ENCODE measurements at regions not wholly inside any gene's neighbourhood (a gene's known extent, or its start where the extent isn't known, plus 50 kb on each side); places are given as distances from the start of the nearest gene placed in this dataset.

DNA sequence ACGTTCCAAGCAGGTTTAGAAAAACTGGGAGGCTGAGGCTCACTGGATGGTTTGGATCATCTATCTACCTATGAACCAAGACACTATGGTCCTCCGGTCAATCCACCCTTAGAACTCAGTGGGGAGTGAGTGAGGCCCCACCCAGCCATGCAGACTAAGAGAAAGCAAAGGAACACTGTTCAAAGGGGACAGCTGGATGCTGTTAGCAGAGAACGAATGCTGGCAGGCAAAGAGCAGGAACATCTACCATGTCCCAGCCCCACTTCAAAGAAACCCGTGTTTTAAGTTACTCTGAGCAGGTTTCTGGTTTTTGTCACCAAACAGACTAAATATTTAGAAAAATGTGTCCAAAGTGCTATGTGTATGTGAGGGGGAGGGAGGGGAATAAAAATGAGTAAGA lies 183.4 kb upstream of the XYLT1 start:
- no peak for DNase-seq (ENCODE audit: low spot score)

DNA sequence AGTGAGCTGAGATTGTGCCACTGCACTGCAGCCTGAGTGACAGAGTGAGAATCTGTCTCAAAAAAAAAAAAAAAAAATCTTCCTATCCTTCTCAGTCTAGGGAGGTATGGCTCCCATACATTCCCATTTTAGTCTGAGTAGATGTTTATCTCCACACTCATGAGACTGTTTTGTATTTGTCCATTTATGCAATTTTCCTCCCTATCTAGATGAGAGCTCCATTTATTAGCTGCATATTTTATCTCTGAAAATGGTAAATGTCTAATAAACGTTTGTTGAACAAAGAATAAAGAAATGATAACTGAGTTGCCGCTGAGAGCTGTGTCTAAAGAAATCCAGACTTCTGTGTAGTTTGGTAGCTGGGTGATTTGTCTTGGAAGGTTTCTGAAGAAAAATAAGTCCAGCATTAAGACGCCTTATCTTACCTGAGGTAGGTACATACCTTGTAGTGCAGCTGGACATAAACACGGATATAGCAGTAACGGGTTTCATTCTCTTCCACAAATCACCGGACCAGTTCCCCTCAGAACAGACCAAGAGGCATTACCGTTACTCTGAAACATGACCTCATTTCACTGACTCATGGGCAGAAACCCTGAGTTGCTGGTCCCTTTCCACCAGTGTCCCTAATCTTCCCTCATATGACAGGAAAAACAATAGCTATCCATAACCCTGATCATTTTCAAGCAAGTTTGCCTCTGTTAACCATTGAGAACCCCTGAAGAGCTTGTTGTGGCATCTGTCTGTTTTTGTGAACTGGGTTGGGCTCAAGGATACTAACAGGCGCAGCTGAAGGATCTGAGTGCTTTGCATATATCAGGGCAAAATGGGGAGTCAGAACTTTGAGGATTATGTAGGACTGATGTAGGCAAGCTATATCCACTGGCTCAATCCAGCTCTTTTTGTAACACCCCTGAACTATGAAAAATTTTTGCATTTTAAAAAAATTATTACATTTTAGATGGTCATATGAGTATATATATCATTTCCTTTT lies 177.4 kb upstream of the XYLT1 start:
- DNase-seq (ENCODE audit: low spot score), result no peak

DNA sequence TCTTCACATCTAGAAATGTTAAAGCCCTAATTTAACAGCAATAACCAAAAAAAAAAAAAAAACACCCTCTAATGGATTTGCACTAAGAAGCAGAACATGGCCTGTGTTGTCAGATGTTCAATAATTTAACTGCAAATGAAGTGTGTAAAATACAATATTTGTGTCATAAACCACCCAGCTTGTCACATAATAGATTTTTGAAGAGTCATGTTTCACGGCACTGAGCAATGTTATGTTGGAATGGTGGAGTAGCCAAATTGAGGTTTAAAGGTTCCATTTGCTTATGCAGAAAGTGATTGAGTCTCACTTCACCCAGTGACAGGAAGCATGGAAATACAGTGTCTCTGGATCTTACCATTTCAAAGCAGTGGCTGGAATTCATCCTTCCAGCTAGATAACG lies 173.2 kb upstream of the XYLT1 start:
- DNase-seq (ENCODE audit: low spot score), result no peak

DNA sequence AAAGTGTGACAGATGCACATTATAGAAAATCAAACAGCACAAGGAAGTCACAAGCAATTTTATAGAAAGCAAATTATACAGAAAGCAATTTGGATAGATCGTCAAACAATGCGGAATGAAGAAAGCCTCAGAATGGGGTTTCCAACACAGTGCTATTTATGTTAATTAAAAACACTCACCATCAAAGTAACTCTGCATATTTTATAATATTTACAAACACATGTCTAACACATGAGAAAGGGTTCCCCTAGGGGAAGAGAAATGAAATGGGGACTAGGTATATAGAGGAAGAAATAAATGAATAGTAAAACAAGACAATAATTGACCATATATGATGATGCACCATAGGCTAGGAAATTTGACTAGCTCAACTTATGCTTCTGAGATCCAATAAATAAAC lies 171.2 kb upstream of the XYLT1 start:
- DNase-seq (ENCODE audit: low spot score), result no peak

DNA sequence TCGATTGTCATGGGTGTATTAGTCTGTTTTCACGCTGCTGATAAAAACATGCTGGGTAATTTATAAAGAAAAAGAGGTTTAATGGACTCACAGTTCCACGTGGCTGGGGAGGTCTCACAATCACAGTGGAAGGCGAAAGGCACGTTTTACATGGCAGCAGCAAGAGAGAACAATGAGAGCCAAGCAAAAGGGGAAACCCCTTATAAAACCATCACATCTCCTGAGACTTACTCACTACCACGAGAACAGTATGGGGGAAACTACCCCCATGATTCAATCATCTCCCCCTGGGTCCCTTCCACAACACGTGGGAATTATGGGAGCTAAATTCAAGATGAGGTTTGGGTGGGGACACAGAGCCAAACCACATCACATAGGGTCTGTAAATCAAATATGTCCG lies 167.4 kb upstream of the XYLT1 start:
- no peak for DNase-seq (ENCODE audit: low spot score)

DNA sequence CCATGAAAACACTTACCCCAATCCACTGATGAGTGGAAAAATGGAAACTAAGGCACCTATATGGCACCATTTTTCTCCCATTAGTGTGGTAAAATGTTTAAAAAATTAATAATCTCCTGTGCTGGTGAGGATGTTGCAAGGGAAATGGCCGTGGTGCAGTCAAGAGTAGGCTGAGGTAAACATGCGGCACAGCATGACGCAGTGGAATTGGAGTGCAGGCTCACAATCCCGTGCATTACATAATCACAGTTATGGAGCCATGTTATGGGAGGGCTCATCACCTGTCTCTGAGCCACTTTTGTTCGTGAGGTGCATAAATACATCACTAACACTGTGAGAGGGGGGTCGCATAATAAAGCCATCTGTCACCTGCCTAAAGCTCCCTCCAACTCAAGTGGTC lies 164.4 kb upstream of the XYLT1 start:
- DNase-seq (ENCODE audit: low spot score), result no peak

DNA sequence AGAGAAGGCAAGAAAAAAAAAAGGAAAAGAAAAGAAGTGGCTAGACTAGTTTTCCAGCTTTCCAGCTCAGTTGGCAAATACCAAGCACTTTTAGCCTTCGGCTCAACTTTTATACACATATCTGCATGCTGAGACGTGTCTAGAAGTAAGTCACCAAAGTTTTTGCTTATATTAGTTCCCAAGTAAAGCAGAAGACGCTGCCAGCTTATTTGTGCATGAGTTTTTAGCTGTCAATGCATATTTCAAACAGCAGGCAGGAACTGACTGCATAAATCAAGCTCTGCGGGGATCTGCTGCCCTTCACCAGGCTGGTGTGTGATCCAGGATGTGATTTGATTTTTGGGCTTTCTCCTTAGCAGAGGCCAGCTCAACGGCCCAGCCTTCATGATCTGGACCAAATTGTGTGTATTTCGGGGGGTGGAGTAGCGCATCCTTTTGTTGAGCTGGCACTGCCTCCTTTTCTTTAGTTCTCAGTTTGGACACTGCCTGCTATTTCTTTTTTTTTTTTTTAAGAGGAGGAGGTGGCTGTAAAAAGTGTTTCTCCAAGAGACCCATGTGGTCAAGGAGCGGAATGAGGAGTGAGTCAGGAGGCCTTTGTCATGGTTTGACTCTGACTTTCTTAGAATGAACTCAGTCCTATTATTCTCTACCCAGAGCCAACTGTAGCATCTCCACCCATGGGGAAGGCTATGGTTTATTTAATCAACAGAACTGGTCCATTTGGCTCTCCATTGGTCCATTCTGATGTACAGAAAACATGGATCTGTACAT lies 162.6 kb upstream of the XYLT1 start:
- DNase-seq (ENCODE audit: low spot score), result no peak

DNA sequence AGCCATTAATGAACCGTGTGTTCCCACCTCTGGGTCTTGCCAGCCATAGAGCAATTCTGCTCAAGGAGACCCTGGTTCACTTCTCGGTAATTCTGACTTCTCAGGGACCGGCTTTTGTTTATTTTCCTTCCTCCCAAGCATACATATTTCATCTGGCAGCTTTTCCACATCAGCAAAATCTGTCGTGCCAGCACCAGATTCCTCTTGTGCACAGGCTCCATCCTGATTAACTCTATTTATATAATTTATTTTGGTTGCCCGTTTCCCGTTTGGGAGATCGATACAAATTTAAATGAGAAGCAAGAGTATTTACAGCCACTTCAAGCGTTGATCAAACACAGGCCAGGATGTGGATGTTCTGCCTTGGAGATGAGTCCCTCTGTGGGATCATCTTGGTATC lies 161.9 kb upstream of the XYLT1 start:
- DNase-seq (ENCODE audit: low spot score), result no peak

DNA sequence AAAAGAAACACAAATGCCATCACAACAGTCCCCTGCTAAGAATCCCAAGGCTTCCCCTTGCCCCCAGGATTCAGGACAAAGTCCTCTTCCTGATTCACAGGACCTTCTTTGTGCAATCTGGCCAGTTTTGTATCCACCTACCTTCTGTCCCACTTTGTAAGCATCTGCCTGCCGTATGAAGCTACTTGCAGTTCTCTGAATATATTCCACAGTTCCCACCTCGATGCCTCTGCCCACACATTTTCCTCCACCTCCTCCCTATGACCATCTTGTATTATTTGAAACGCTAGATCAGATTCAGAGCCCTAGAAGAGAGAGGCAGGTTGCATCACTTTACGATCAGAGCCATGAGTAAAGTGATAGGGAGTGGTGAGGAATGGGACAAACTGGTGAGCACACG lies 159.2 kb upstream of the XYLT1 start:
- DNase-seq (ENCODE audit: low spot score), result no peak

DNA sequence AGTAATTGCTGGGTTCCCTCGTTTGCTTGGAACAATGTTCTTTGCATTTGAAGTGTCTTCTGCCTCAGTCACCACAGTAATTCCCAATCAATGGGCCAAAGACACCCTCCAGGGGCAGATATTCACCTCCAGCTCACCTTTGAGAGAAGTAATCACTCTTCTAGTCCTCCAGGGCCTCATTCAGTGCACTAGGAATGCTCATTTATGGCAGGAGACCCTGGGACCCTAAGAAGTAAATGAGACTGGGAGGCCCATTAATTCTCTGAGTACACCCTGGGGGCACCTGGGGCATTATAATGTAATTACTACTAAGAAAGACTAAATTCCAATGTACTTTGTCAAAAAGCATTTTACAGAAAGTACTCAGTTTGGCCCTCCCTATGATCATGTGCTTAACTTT lies 158.2 kb upstream of the XYLT1 start:
- no peak for DNase-seq (ENCODE audit: low spot score)

DNA sequence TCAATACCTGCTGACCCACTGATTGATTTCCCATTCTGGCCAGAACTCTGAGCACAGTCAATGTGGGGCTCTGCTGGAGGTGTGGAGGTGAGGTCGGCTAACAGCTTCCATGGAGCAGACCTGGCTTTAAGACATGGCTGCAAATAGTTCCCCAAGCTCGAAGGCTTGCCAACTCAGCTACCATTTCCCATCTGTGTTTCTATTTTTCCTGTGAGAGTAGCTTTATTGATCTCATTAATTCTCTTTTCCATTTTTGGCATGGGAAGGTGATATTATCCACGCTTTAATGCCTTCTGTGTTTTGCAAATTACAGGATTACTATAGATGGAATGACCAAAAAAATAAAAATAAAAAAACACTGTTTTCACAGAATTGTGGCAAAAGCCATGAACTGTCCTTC lies 151.6 kb upstream of the XYLT1 start:
- DNase-seq (ENCODE audit: low spot score), result no peak

DNA sequence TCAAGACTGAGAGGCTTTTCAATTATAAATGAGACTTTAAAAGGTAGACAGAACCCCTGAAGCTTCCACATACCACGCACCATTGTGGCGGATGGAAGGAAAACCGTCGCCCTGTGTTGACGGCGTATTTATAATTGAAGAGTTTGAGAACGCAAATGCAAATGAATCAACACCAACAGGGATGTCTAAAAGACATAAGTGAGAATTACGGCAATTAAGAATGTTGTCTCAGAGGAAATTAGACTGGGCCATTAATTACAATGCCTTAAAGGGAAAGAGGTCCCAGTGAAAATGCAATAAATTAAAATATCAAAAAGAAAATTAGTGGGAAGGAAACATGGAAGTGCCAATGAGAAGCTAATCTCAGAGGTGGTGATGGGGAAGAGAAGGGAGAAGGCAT lies 148.5 kb upstream of the XYLT1 start:
- no peak for DNase-seq (ENCODE audit: low spot score)

DNA sequence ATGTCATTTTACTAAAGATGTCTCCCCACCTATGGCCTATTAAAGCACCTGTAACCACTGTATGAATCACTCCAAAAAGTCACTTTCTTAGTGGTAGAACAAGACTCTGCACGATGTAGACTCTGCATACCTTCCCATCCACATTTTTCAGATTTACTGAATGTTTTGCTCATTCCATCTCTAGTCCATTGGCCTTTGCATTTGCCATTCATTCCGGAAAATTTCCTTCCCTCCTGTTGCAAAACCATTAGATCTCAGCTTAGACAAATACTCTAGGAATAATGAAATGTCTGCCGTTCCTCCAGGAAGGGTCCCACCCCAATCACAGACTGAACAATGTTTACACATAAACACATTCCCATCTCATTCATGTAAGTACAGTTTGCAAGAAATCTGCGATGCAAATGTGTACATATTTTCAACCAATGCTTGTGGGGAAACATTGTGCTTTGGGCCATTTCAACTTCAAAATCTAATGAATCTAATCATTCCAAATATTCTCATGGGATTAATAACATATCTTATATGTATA lies 146.3 kb upstream of the XYLT1 start:
- DNase-seq (ENCODE audit: low spot score), result no peak

DNA sequence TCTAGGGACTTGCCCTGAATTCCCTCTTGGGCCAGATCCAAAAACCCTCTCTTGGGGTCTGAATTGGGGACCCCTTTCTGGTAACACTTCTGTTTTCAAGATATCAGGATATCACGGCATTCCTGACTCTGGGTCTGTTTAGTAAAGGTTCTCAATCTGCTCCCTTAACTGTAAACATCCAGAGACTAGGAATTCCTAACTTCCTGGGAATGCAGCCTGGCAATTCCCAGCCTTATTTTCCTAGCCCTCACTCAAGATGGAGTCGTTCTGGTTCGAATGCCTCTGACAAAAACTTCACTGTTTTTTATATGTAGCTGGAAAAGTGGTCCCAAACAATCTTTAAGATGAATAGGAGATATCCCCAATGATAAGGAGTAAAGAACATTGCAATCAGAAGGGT lies 141.6 kb upstream of the XYLT1 start:
- DNase-seq (ENCODE audit: low spot score), result no peak

DNA sequence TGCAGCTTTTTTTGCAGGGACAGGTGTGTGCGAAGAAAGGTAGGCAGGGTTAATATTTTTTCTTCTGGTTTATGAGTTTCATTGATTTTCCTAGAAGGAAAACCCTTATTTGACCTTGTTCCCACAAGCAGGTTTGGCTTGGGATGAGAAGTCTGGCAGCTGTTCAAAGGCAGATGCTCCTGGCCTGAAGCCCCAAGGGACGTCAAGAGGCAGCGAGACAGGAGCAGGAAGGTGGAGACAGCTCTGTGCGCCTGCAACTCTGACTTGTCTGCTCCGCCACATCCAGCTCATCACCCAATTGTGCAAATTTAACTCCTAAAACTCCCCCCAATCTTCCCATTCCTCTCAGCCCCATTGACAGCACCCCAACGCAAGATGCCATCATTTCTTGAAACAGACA lies 136.8 kb upstream of the XYLT1 start:
- DNase-seq (ENCODE audit: low spot score), result no peak

DNA sequence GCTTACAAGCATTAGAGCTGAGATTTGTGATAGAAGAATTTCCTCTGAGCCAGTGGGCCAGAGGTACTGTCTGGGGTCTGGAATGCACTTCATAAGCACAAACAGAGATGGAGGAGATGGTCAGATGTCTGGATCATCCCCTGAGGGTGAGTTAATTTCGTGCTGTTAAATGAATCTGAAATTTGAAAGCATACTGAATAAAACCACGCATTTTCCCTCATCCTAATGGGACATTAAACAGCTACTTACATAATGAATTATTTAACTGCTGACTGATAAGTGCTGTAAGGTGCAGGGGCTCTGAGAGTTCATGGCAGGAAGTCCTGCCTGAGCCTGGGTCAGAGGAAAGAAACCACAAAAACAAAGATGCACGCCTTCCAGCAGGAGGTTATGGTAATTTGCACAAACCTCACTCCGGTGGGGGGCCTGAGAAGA lies 136.3 kb upstream of the XYLT1 start:
- no peak for DNase-seq (ENCODE audit: low spot score)

DNA sequence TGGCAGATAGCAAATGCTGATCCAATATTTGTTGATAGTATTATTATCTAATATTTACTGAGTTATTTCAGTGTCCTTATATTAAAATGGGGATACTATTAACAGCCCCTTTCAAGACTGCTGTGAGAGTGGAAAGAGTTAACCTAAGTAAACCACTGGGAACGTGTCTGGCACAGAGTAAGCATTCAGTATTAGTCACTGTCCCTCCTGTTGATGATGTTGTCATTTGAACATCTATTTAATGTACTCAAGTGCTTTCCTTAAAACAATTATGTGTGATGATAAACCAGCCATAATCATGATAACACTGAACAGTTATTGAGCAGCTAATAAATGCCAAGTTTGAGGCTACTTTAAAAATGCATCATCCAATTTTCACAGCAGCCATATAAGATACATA lies 135.7 kb upstream of the XYLT1 start:
- DNase-seq (ENCODE audit: low spot score), result no peak

DNA sequence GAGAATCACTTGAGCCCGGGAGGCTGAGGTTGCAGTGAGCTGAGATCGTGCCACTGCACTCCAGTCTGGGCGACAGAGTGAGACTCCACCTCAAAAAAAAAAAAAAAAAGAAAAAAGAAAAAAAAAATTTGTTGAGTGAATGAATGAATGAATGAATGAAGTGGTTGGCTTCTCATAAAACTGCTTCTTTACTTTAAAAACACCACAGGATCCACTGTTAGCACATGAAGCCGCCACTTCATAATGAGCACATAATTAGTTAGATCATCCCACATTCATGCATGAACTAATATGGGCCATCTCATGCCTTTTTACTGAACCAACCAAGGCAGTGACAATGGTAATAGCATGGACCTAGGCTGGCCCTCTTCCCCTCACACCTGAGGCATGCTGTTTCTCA lies 135.0 kb upstream of the XYLT1 start:
- DNase-seq (ENCODE audit: low spot score), result no peak

DNA sequence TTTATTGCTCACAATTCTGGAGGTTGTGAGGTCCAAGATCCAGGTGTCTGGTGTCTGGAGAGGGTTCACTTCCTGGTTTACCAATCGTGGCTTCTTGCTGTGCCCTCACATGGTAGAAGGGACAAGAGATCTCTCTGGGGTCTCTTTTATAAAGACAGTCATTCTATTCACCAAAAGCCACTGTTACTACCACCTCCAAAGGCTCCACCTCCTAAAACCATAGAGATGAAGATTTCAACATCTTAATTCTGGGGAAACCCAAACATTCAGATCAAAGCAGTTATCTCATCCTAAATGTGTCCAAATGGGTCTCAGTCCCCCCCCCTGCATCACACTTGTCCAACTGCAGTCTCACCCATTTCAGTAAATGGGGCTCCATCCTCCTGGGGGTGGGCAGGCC lies 132.9 kb upstream of the XYLT1 start:
- no peak for DNase-seq (ENCODE audit: low spot score)

DNA sequence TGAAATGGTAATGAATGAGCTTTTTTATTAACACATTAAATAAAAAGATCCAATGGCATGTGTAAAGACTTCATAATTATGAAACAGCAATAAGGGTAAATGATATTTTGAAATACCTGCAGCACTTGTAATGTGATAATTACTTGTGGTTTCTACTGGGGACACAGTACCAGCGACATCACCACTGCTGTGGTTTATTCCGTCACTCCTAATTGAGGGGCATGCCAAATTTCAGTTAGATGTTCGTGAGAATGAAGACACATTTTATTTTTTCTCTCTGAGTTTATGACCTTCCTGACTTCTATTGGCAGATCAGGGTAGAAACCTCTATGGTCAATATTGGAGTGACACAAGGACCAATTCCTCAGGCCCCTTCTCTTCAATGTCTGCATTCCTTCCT lies 131.9 kb upstream of the XYLT1 start:
- no peak for DNase-seq (ENCODE audit: low spot score)

DNA sequence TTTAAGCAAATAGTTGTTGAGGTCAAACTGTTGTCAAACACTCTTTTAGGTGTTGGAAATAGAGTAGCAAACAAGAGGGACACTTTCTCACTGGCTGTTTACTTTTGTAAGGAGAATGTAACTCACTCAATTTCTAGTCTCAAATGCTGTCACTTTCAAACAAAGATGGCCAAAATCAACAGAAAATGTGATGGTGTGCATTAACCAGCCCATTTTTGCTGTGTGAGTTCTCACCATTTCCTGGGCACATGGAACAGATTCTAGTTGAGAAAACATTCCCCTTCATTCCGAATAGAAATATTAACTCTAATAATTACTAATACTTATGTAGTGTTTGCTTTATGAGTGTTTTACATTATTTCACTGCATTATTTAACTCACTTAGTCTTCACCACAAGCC lies 128.2 kb upstream of the XYLT1 start:
- no peak for DNase-seq (ENCODE audit: low spot score)

DNA sequence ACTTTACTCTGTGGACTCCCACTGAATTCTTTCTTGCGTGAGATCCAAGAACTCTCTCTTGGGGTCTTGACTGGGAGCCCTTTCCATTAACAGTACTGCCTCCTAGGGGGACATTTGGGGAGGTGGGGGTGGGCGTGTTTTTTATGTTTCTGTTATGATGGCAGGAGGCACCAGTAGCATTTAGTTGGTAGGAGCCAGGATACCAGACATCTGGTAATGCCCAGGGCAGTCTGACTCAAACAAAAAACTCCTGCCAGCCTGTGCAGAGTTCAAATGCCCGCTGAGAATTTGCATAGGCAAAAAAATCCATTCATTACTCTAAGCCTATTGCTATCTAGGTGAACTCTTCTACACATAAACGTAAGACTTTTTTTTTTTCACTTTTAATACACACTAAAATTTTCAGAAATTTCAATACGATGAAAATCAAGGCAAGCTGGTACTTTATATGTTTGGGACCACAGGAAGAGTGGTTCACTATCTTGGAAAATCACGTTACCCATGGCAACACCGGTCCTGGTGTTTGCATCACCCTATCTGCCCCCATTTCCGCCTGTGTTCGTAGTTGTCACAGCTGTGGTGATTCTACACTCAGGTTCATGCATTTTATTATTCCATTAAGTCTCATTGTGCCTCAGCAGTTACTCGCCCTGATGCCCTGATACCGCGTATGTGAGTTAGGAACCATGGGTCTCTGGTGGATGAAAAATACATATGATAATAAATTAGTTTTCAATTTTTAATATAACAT lies 121.1 kb upstream of the XYLT1 start:
- no peak for DNase-seq (ENCODE audit: low spot score)
